ENCODE measurements at regions not wholly inside any gene's neighbourhood (a gene's known extent, or its start where the extent isn't known, plus 50 kb on each side); places are given as distances from the start of the nearest gene placed in this dataset.

DNA sequence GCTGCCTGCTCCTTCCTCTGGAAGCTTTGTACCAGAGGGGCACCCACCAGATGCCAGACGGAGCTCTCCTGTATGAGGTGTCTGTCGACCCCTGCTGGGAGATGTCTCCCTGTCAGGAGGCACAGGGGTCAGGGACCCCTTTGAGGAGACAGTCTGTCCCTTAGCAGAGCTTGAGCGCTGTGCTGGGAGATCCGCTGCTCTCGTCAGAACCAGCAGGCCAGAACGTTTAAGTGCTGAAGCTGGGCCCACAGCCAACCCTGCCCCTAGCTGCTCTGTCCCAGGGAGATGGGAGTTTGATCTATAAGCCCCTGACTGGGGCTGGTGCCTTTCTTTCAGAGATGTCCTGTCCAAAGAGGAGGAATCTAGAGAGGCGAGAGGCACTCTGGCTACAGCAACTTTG, 260.3 kb upstream of the GPRIN3 start:
- BruUV-seq (replicated peaks) = no TSS peak
- Mint-ChIP-seq H3K4me1 (ENCODE audit: low read depth, unreplicated experiment) (peaks cover 4% of the 10 kb centered on the region), H3K4me3 (ENCODE audit: low read depth, unreplicated experiment) (no peak overlapping the region), H3K27me3 (ENCODE audit: unreplicated experiment) (no peaks in the 10 kb centered on the region), H3K36me3 (ENCODE audit: insufficient read depth, unreplicated experiment) (no peaks in the 10 kb centered on the region), H3K27ac (ENCODE audit: unreplicated experiment) (no peak overlapping the region), H3K9me3 (ENCODE audit: low read depth, unreplicated experiment) (no peaks in the 10 kb centered on the region)
- CTCF ChIA-PET = interaction anchor here (0.6 kb wide), 1 partner anchor 9 kb away, joined by 5 read pairs; no protein-coding TSS in a partner anchor
- intact Hi-C loops (cut with micrococcal nuclease; ENCODE audit: unreplicated experiment) = no loop called here
- DNase-seq = no peak
- TF ChIP-seq, protein P1, sequence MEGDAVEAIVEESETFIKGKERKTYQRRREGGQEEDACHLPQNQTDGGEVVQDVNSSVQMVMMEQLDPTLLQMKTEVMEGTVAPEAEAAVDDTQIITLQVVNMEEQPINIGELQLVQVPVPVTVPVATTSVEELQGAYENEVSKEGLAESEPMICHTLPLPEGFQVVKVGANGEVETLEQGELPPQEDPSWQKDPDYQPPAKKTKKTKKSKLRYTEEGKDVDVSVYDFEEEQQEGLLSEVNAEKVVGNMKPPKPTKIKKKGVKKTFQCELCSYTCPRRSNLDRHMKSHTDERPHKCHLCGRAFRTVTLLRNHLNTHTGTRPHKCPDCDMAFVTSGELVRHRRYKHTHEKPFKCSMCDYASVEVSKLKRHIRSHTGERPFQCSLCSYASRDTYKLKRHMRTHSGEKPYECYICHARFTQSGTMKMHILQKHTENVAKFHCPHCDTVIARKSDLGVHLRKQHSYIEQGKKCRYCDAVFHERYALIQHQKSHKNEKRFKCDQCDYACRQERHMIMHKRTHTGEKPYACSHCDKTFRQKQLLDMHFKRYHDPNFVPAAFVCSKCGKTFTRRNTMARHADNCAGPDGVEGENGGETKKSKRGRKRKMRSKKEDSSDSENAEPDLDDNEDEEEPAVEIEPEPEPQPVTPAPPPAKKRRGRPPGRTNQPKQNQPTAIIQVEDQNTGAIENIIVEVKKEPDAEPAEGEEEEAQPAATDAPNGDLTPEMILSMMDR (IDR thresholded peaks at IDR 0.05; ENCODE audit: unreplicated experiment) = no peak

DNA sequence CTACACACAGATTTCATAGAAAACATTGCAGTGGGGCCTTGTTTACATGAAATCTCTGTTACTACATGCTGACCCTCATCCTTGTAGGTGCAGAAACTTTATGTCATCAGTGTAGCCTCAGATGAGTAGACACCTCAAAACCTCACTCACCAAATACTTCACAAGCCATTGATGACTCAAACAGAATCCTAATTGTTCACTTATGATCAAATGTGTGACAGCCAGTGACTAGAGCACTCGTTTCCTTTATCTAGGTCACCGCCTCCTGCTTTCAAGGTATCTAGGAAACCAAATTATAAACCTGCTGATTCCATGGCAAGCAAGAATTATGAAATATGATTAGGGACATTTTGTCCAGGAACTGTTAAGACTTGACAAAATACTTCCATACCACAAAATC, 255.8 kb upstream of the GPRIN3 start:
- no peaks in the 10 kb centered on the region for H3K36me3 Mint-ChIP-seq (ENCODE audit: insufficient read depth, unreplicated experiment)
- H3K27ac Mint-ChIP-seq (ENCODE audit: unreplicated experiment) = no peak overlapping the region
- no peaks in the 10 kb centered on the region for H3K27me3 Mint-ChIP-seq (ENCODE audit: unreplicated experiment)
- no peak overlapping the region for H3K4me3 Mint-ChIP-seq (ENCODE audit: low read depth, unreplicated experiment)
- CTCF ChIA-PET = interaction anchor here (0.6 kb wide), 1 partner anchor 16 kb away, joined by 3 read pairs; no protein-coding TSS in a partner anchor
- DNase-seq = no peak
- H3K4me1 Mint-ChIP-seq (ENCODE audit: low read depth, unreplicated experiment) = peaks cover 6% of the 10 kb centered on the region
- H3K9me3 Mint-ChIP-seq (ENCODE audit: low read depth, unreplicated experiment) = no peaks in the 10 kb centered on the region
- BruUV-seq (replicated peaks) = no TSS peak
- intact Hi-C loops (cut with micrococcal nuclease; ENCODE audit: unreplicated experiment) = no loop called here
- TF ChIP-seq, protein P1 (IDR thresholded peaks at IDR 0.05; ENCODE audit: unreplicated experiment) = no peak

DNA sequence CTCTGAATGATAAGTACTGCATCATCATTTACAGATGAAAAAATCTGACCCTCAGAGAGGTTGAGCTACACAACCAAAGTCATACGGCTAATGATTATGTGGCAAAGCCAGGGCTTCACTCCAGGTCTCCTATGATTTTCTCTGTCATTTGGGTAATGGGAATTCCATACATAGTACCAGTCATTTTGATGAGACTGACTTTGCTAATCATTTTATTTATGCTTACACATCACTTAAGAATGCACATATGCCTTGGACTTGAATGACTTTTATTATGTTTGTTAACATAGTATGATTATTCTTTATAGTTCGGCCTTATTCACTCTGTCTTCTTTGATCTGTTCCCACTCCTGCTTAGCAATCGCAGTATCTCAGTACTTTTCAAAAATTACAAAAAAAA, 255.1 kb upstream of the GPRIN3 start:
- Mint-ChIP-seq H3K9me3 (ENCODE audit: low read depth, unreplicated experiment) (no peaks in the 10 kb centered on the region), H3K27ac (ENCODE audit: unreplicated experiment) (no peak overlapping the region), H3K4me3 (ENCODE audit: low read depth, unreplicated experiment) (no peak overlapping the region), H3K36me3 (ENCODE audit: insufficient read depth, unreplicated experiment) (no peaks in the 10 kb centered on the region), H3K4me1 (ENCODE audit: low read depth, unreplicated experiment) (peaks cover 6% of the 10 kb centered on the region), H3K27me3 (ENCODE audit: unreplicated experiment) (no peaks in the 10 kb centered on the region)
- TF ChIP-seq, protein P1 (IDR thresholded peaks at IDR 0.05; ENCODE audit: unreplicated experiment) = no peak
- DNase-seq = no peak
- no TSS peak for BruUV-seq (replicated peaks)
- intact Hi-C loops (cut with micrococcal nuclease; ENCODE audit: unreplicated experiment) = no loop called here
- CTCF ChIA-PET = interaction anchor here (0.6 kb wide), 1 partner anchor 17 kb away, joined by 3 read pairs; no protein-coding TSS in a partner anchor

DNA sequence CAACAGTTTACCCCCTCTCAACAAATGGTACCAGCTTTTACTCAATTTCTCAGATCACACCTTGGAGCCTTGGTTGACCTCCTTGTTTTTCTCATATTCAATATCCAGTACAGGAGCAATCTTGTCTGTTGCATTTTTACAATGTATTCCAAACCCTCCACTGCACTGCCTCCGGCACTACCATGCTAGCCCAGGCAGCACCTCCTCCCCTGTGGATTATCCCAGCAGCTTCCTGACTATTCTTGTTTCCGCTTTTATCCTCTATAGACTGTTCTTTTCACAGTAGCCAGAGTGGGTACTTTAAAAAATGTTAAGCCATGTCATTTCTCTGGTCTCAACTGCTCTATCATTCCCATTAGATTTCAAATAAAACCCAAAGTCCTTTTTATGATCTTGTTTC, 253.4 kb upstream of the GPRIN3 start:
- H3K9me3 Mint-ChIP-seq (ENCODE audit: low read depth, unreplicated experiment) = no peaks in the 10 kb centered on the region
- CTCF ChIA-PET = no interaction called here
- BruUV-seq (replicated peaks) = no TSS peak
- H3K4me1 Mint-ChIP-seq (ENCODE audit: low read depth, unreplicated experiment) = peaks cover 6% of the 10 kb centered on the region
- intact Hi-C loops (cut with micrococcal nuclease; ENCODE audit: unreplicated experiment) = no loop called here
- no peaks in the 10 kb centered on the region for H3K36me3 Mint-ChIP-seq (ENCODE audit: insufficient read depth, unreplicated experiment)
- DNase-seq = no peak
- H3K4me3 Mint-ChIP-seq (ENCODE audit: low read depth, unreplicated experiment) = no peak overlapping the region
- TF ChIP-seq, protein P1 (IDR thresholded peaks at IDR 0.05; ENCODE audit: unreplicated experiment) = no peak
- H3K27ac Mint-ChIP-seq (ENCODE audit: unreplicated experiment) = no peak overlapping the region
- no peaks in the 10 kb centered on the region for H3K27me3 Mint-ChIP-seq (ENCODE audit: unreplicated experiment)

Measured in Calu3 (cell line).